Prostate gland (tissue), 2 donors: ENCODE measurements at regions not wholly inside any gene's neighbourhood (a gene's known extent, or its start where the extent isn't known, plus 50 kb on each side); places are given as distances from the start of the nearest gene placed in this dataset.

Experiments
- POLR2A ChIP-seq: fragments of 450-650 bp; IDR thresholded peaks from one replicate; pipeline ENCODE4 v1.6.1; 2016; ENCODE audit warnings: antibody characterized with exemption, mild to moderate bottlenecking
- POLR2AphosphoS5 ChIP-seq: sonication (generic); formaldehyde crosslinking; IDR thresholded peaks from one replicate; pipeline ENCODE4 v1.6.1; 2017; ENCODE audit warnings: antibody characterized with exemption
- TF ChIP-seq, protein P1 (sequence below), 4 experiments: fragments of 200-600 bp in 2 of 4; fragments of 450-650 bp in 2 of 4; sonication (generic) in 2 of 4; IDR thresholded peaks; 1 replicate in 3 of 4; 2 replicates in 1 of 4; pipeline ENCODE4 v1.5.1; 2016 to 2019; ENCODE audit warnings: antibody characterized with exemption in 4 of 4, mild to moderate bottlenecking in 2 of 4, moderate library complexity in 2 of 4

DNA sequence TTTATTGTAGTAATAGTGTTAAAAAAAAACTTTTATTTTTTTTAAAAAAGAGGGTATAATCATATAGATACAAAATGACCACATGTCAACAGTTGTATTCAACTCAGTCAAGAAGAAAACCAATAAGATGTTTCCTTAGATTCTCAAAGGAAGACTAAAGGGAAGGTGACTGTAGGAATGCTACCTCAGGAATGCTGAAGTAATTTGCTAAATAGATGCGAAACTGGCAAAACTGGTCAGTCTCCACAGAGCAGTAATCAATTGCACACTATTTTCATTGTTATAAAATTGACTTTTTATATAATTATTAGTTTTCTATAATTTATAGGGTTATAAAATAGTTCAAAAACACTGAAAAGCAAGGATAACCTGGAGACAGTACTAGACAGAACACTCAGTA lies 204.8 kb downstream of the GABRG2 start:
- TF ChIP-seq POLR2A (no peak), POLR2AphosphoS5 (no peak)
- TF ChIP-seq, protein P1, sequence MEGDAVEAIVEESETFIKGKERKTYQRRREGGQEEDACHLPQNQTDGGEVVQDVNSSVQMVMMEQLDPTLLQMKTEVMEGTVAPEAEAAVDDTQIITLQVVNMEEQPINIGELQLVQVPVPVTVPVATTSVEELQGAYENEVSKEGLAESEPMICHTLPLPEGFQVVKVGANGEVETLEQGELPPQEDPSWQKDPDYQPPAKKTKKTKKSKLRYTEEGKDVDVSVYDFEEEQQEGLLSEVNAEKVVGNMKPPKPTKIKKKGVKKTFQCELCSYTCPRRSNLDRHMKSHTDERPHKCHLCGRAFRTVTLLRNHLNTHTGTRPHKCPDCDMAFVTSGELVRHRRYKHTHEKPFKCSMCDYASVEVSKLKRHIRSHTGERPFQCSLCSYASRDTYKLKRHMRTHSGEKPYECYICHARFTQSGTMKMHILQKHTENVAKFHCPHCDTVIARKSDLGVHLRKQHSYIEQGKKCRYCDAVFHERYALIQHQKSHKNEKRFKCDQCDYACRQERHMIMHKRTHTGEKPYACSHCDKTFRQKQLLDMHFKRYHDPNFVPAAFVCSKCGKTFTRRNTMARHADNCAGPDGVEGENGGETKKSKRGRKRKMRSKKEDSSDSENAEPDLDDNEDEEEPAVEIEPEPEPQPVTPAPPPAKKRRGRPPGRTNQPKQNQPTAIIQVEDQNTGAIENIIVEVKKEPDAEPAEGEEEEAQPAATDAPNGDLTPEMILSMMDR (IDR thresholded peaks at IDR 0.05): no peak
